ENCODE measurements at regions not wholly inside any gene's neighbourhood (a gene's known extent, or its start where the extent isn't known, plus 50 kb on each side); places are given as distances from the start of the nearest gene placed in this dataset.
A peak's percentile ranks its signal among the peaks of the same experiment; 100 is the strongest.
"Not testable (repeated sequence)": the region's sequence is repeated elsewhere in the genome, so short reads cannot be mapped to it uniquely, and the experiment has no call there.

- no peak for DNase-seq
Measured at GRCh38 chr5:147085409-147085808, 149.4 kb upstream of the STK32A start.

- no peak for DNase-seq
Measured at GRCh38 chr5:147092044-147092443, 142.8 kb upstream of the STK32A start.

- DNase-seq, result no peak
Measured at GRCh38 chr5:147093138-147093537, 141.7 kb upstream of the STK32A start.

GRCh38 chr5:147095740-147096139, 139.1 kb upstream of the STK32A start:
- no peak for DNase-seq

- DNase-seq, result peak; percentile 12
Measured at GRCh38 chr5:147098233-147098790, 136.5 kb upstream of the STK32A start.

GRCh38 chr5:147101659-147102369, 133.0 kb upstream of the STK32A start:
- DNase-seq, result no peak

- DNase-seq, result no peak
Measured at GRCh38 chr5:147112899-147113298, 121.9 kb upstream of the STK32A start.

- no peak for DNase-seq
Measured at GRCh38 chr5:147113967-147114366, 120.9 kb upstream of the STK32A start.

- not testable (repeated sequence) for DNase-seq
Measured at GRCh38 chr5:147139759-147140158, 95.1 kb upstream of the STK32A start.

- DNase-seq, result no peak
Measured at GRCh38 chr5:147140558-147140957, 94.3 kb upstream of the STK32A start.

- not testable (repeated sequence) for DNase-seq
Measured at GRCh38 chr5:147141580-147141979, 93.2 kb upstream of the STK32A start.

GRCh38 chr5:147143215-147143614, 91.6 kb upstream of the STK32A start:
- DNase-seq, result no peak

- no peak for DNase-seq
Measured at GRCh38 chr5:147145328-147145727, 89.5 kb upstream of the STK32A start.

- no peak for DNase-seq
Measured at GRCh38 chr5:147148715-147149114, 86.1 kb upstream of the STK32A start.

GRCh38 chr5:147152086-147152485, 82.7 kb upstream of the STK32A start:
- DNase-seq, result no peak

GRCh38 chr5:147154809-147155208, 80.0 kb upstream of the STK32A start:
- no peak for DNase-seq

GRCh38 chr5:147156012-147156411, 78.8 kb upstream of the STK32A start:
- no peak for DNase-seq

GRCh38 chr5:147160902-147161700, 73.7 kb upstream of the STK32A start:
- DNase-seq, result no peak

GRCh38 chr5:147162740-147163139, 72.1 kb upstream of the STK32A start:
- DNase-seq, result no peak

GRCh38 chr5:147167529-147167928, 67.3 kb upstream of the STK32A start:
- DNase-seq, result no peak

- DNase-seq, result no peak
Measured at GRCh38 chr5:147168578-147169327, 66.1 kb upstream of the STK32A start.

- DNase-seq, result no peak
Measured at GRCh38 chr5:147169399-147169798, 65.4 kb upstream of the STK32A start.

GRCh38 chr5:147169901-147170300, 64.9 kb upstream of the STK32A start:
- DNase-seq, result no peak
